Neural progenitor cell (in vitro differentiated cells): ENCODE measurements at regions not wholly inside any gene's neighbourhood (a gene's known extent, or its start where the extent isn't known, plus 50 kb on each side); places are given as distances from the start of the nearest gene placed in this dataset.

Experiments used
- EZH2 ChIP-seq: fragments of 200-600 bp; sonication (generic); IDR thresholded peaks from 2 replicates; pipeline ENCODE4 v1.6.1; 2017; ENCODE audit warnings: antibody characterized with exemption, mild to moderate bottlenecking, moderate library complexity
- EZH2phosphoT487 ChIP-seq: fragments of 200-600 bp; sonication (generic); IDR thresholded peaks from 2 replicates; pipeline ENCODE4 v1.6.1; 2017; ENCODE audit warnings: antibody characterized with exemption
- TF ChIP-seq, protein P1 (sequence below): fragments of 200-600 bp; sonication (generic); IDR thresholded peaks from 2 replicates; pipeline ENCODE4 v1.5.1; 2017; ENCODE audit warnings: antibody characterized with exemption, mild to moderate bottlenecking

DNA sequence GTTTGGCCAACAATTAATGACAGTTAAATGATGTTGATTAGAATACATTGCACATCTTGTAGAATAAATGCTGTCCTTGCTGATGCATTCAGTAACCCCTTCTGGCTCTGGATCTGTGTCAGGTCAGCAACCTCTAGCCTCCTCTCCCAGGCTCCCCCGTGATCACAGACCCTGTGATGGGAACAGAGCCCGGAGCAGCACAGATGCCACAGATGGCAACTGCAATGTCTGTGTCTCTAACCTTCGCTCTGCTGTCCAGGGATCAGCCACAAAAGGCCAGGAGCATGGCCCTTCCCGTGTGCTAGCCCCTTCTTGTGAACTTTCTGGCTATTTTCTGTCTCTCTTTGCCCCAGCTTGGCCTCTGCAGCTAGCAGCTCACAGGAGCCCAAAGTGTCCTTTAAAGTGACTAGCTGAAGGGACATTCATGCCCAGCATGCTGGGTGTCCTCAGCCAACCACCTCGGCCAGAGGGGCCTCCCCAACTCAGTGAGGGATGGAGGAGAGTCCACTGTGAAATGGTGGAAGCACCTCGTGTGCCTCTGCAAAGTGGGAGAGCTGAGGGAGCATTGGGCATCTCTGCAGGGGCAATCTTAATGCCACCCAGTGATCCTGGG lies 167.0 kb upstream of the TCERG1L start:
- TF ChIP-seq, protein P1, sequence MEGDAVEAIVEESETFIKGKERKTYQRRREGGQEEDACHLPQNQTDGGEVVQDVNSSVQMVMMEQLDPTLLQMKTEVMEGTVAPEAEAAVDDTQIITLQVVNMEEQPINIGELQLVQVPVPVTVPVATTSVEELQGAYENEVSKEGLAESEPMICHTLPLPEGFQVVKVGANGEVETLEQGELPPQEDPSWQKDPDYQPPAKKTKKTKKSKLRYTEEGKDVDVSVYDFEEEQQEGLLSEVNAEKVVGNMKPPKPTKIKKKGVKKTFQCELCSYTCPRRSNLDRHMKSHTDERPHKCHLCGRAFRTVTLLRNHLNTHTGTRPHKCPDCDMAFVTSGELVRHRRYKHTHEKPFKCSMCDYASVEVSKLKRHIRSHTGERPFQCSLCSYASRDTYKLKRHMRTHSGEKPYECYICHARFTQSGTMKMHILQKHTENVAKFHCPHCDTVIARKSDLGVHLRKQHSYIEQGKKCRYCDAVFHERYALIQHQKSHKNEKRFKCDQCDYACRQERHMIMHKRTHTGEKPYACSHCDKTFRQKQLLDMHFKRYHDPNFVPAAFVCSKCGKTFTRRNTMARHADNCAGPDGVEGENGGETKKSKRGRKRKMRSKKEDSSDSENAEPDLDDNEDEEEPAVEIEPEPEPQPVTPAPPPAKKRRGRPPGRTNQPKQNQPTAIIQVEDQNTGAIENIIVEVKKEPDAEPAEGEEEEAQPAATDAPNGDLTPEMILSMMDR = no peak
- TF ChIP-seq EZH2 (no peak), EZH2phosphoT487 (no peak)
